H9 (cell line): ENCODE measurements at regions not wholly inside any gene's neighbourhood (a gene's known extent, or its start where the extent isn't known, plus 50 kb on each side); places are given as distances from the start of the nearest gene placed in this dataset.

Source experiments
- DNase-seq: peaks from one replicate; pipeline ENCODE4 v3.0.0-alpha.2; 2017
- H2AFZ ChIP-seq: one replicate; pipeline ENCODE4 v1.6.1; 2013; ENCODE audit warnings: mild to moderate bottlenecking, low read length, control low read depth, moderate library complexity
- H2AK5ac ChIP-seq: 2 replicates; pipeline ENCODE4 v1.6.1; 2013; ENCODE audit warnings: low read length, control low read depth, mixed read lengths; ENCODE audit not compliant: insufficient read length
- H2BK120ac ChIP-seq: one replicate; pipeline ENCODE4 v1.6.1; 2013; ENCODE audit warnings: low read depth, mild to moderate bottlenecking, low read length, control low read depth, inconsistent platforms; ENCODE audit not compliant: poor library complexity, severe bottlenecking
- H2BK12ac ChIP-seq: 2 replicates; pipeline ENCODE4 v1.6.1; 2013; ENCODE audit warnings: low read length, control low read depth, mixed read lengths, low read depth; ENCODE audit not compliant: insufficient read length
- H2BK15ac ChIP-seq: 2 replicates; pipeline ENCODE4 v1.6.1; 2013; ENCODE audit warnings: low read depth, low read length, control low read depth
- H2BK20ac ChIP-seq: one replicate; pipeline ENCODE4 v1.6.1; 2013; ENCODE audit warnings: low read depth, mild to moderate bottlenecking, low read length, control low read depth, inconsistent platforms; ENCODE audit not compliant: poor library complexity, severe bottlenecking
- H2BK5ac ChIP-seq: 2 replicates; pipeline ENCODE4 v1.6.1; 2013; ENCODE audit warnings: low read length, control low read depth, mixed read lengths; ENCODE audit not compliant: insufficient read length
- H3K14ac ChIP-seq: 2 replicates; pipeline ENCODE4 v1.6.1; 2013; ENCODE audit warnings: low read length, control low read depth; ENCODE audit not compliant: insufficient read depth
- H3K18ac ChIP-seq: 2 replicates; pipeline ENCODE4 v1.6.1; 2013; ENCODE audit warnings: low read depth, mild to moderate bottlenecking, mixed read lengths, low read length, control low read depth; ENCODE audit not compliant: insufficient read length
- H3K23ac ChIP-seq: 2 replicates; pipeline ENCODE4 v1.6.1; 2013; ENCODE audit warnings: low read length, control low read depth, mixed read lengths, low read depth; ENCODE audit not compliant: insufficient read length
- H3K23me2 ChIP-seq: 2 replicates; pipeline ENCODE4 v1.6.1; 2013; ENCODE audit warnings: low read depth, mild to moderate bottlenecking, mixed read lengths, low read length, control low read depth; ENCODE audit not compliant: insufficient read length, poor library complexity, severe bottlenecking
- H3K27ac ChIP-seq: 2 replicates; pipeline ENCODE4 v1.5.1; 2013; ENCODE audit warnings: low read length, control low read depth, mixed read lengths, low read depth; ENCODE audit not compliant: insufficient read length
- H3K27me3 ChIP-seq: 2 replicates; pipeline ENCODE4 v1.6.1; 2013; ENCODE audit warnings: low read length, control low read depth, inconsistent platforms; ENCODE audit not compliant: insufficient read depth
- H3K4ac ChIP-seq: 2 replicates; pipeline ENCODE4 v1.6.1; 2013; ENCODE audit warnings: low read depth, mild to moderate bottlenecking, control low read depth, inconsistent platforms, low read length, moderate library complexity
- H3K4me1 ChIP-seq: 2 replicates; pipeline ENCODE4 v1.6.1; 2013; ENCODE audit warnings: low read length, control low read depth, inconsistent platforms; ENCODE audit not compliant: insufficient read depth
- H3K4me2 ChIP-seq: 2 replicates; pipeline ENCODE4 v1.6.1; 2013; ENCODE audit warnings: low read length, control low read depth, mixed read lengths; ENCODE audit not compliant: insufficient read length, insufficient read depth
- H3K56ac ChIP-seq: 2 replicates; pipeline ENCODE4 v1.6.1; 2013; ENCODE audit warnings: low read depth, mild to moderate bottlenecking, mixed read lengths, low read length, control low read depth; ENCODE audit not compliant: insufficient read length
- H3K79me1 ChIP-seq: 2 replicates; pipeline ENCODE4 v1.6.1; 2013; ENCODE audit warnings: low read depth, mild to moderate bottlenecking, moderate library complexity, low read length, control low read depth, inconsistent platforms; ENCODE audit not compliant: insufficient read depth, poor library complexity, severe bottlenecking
- H3K79me2 ChIP-seq: 2 replicates; pipeline ENCODE4 v1.6.1; 2013; ENCODE audit warnings: low read length, control low read depth, inconsistent platforms; ENCODE audit not compliant: insufficient read depth
- H3K9ac ChIP-seq: 2 replicates; pipeline ENCODE4 v1.6.1; 2013; ENCODE audit warnings: low read length, control low read depth, mixed read lengths; ENCODE audit not compliant: insufficient read length; ENCODE audit errors: extremely low read depth
- H3K9me3 ChIP-seq: one replicate; pipeline ENCODE4 v1.6.1; 2013; ENCODE audit warnings: low read depth, low read length, inconsistent platforms; ENCODE audit not compliant: control insufficient read depth
- H3T11ph ChIP-seq: one replicate; pipeline ENCODE4 v1.6.1; 2013; ENCODE audit warnings: mild to moderate bottlenecking, low read length, control low read depth, inconsistent platforms
- H4K20me1 ChIP-seq: one replicate; pipeline ENCODE4 v1.6.1; 2013; ENCODE audit not compliant: control insufficient read depth, insufficient read length, insufficient read depth
- H4K5ac ChIP-seq: 2 replicates; pipeline ENCODE4 v1.6.1; 2013; ENCODE audit warnings: low read depth, mild to moderate bottlenecking, mixed read lengths, low read length, control low read depth; ENCODE audit not compliant: insufficient read length
- H4K8ac ChIP-seq: replicated peaks from 2 replicates; pipeline ENCODE4 v1.6.1; 2013; ENCODE audit warnings: low read length, control low read depth, mixed read lengths, low read depth; ENCODE audit not compliant: insufficient read length
- H4K91ac ChIP-seq: 2 replicates; pipeline ENCODE4 v1.6.1; 2013; ENCODE audit warnings: low read depth, mild to moderate bottlenecking, moderate library complexity, mixed read lengths, low read length, control low read depth; ENCODE audit not compliant: insufficient read length
- H3K27ac Mint-ChIP-seq, 3 experiments: 2 replicates in 2 of 3; 3 replicates in 1 of 3; pipeline ENCODE4 v1.8.0; 2020 to 2021; ENCODE audit warnings: mixed read lengths in 3 of 3, mild to moderate bottlenecking in 1 of 3, moderate library complexity in 1 of 3
- H3K27me3 Mint-ChIP-seq: 2 replicates; pipeline ENCODE4 v1.8.0; 2021; ENCODE audit warnings: low read depth, mild to moderate bottlenecking, moderate library complexity, mixed read lengths
- H3K36me3 Mint-ChIP-seq, 3 experiments: 2 replicates in 2 of 3; 3 replicates in 1 of 3; pipeline ENCODE4 v1.8.0; 2020 to 2021; ENCODE audit warnings: low read depth in 3 of 3, mixed read lengths in 3 of 3; ENCODE audit not compliant: insufficient read depth in 1 of 3
- H3K4me1 Mint-ChIP-seq, 2 experiments: 2 replicates each; pipeline ENCODE4 v1.8.0; 2020; ENCODE audit warnings: mixed read lengths in 2 of 2
- H3K4me3 Mint-ChIP-seq, 2 experiments: 2 replicates in 1 of 2; 3 replicates in 1 of 2; pipeline ENCODE4 v1.8.0; 2020 to 2021; ENCODE audit warnings: mild to moderate bottlenecking in 2 of 2, mixed read lengths in 2 of 2, moderate library complexity in 1 of 2
- H3K9me3 Mint-ChIP-seq, 2 experiments: 2 replicates in 1 of 2; 3 replicates in 1 of 2; pipeline ENCODE4 v1.8.0; 2020; ENCODE audit warnings: mild to moderate bottlenecking in 2 of 2, mixed read lengths in 2 of 2, moderate library complexity in 1 of 2
- WGBS: extraction: QIAGEN DNeasy Blood & Tissue Kit; methylation state at CpG from one replicate; pipeline ENCODE4 v1.1.7; 2013; ENCODE audit warnings: missing lambda C conversion rate, low lambda C conversion rate, mixed read lengths; ENCODE audit not compliant: insufficient read length; ENCODE audit errors: extremely low coverage; 5-methylcytosine and 5-hydroxymethylcytosine counted together
- TF ChIP-seq, protein P1 (sequence below): fragments of 200-600 bp; sonication (generic); conservative IDR thresholded peaks from 3 replicates; pipeline ENCODE4 v1.8.0; 2021; ENCODE audit warnings: antibody characterized with exemption, mild to moderate bottlenecking

- no peak overlapping the region for H2BK5ac ChIP-seq
- H2BK15ac ChIP-seq = no peak overlapping the region
- no peaks in the 10 kb centered on the region for H3K4me1 ChIP-seq
- Mint-ChIP-seq H3K4me3 (peak overlapping the region in 1 of 2 experiments; percentile 15; a peak in 1 of 5 replicates), H3K36me3 (peaks cover 0 to 6% (median 2%) of the 10 kb centered on the region in 3 experiments; a peak in 1 of 7 replicates), H3K4me1 (peaks cover 20 to 22% of the 10 kb centered on the region in 2 experiments), H3K27ac (peak overlapping the region in 1 of 3 experiments; percentile 55; a peak in 1 of 7 replicates), H3K9me3 (peaks cover 6 to 10% of the 10 kb centered on the region in 2 experiments; a peak in 3 of 5 replicates), H3K27me3 (peaks cover 48% of the 10 kb centered on the region)
- no peak overlapping the region for H3K4ac ChIP-seq
- TF ChIP-seq, protein P1, sequence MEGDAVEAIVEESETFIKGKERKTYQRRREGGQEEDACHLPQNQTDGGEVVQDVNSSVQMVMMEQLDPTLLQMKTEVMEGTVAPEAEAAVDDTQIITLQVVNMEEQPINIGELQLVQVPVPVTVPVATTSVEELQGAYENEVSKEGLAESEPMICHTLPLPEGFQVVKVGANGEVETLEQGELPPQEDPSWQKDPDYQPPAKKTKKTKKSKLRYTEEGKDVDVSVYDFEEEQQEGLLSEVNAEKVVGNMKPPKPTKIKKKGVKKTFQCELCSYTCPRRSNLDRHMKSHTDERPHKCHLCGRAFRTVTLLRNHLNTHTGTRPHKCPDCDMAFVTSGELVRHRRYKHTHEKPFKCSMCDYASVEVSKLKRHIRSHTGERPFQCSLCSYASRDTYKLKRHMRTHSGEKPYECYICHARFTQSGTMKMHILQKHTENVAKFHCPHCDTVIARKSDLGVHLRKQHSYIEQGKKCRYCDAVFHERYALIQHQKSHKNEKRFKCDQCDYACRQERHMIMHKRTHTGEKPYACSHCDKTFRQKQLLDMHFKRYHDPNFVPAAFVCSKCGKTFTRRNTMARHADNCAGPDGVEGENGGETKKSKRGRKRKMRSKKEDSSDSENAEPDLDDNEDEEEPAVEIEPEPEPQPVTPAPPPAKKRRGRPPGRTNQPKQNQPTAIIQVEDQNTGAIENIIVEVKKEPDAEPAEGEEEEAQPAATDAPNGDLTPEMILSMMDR = no peak
- peak; percentile 95 for DNase-seq
- H2BK12ac ChIP-seq = no peak overlapping the region
- no peaks in the 10 kb centered on the region for H3K79me2 ChIP-seq
- no peak overlapping the region for H2AK5ac ChIP-seq
- no peak overlapping the region for H3K56ac ChIP-seq
- H3T11ph ChIP-seq = no peak overlapping the region
- no peak overlapping the region for H4K8ac ChIP-seq
- no peak overlapping the region for H3K18ac ChIP-seq
- no peaks in the 10 kb centered on the region for H3K23me2 ChIP-seq
- no peak overlapping the region for H2BK20ac ChIP-seq
- no peak overlapping the region for H3K27ac ChIP-seq
- H3K14ac ChIP-seq = no peak overlapping the region
- H3K79me1 ChIP-seq = no peaks in the 10 kb centered on the region
- peaks cover 14% of the 10 kb centered on the region; the same call in 1 of the 2 replicates for H3K27me3 ChIP-seq
- H4K20me1 ChIP-seq = no peaks in the 10 kb centered on the region
- H3K4me2 ChIP-seq = peak overlapping the region; percentile 19
- WGBS = no CpG with 5 or more reads among the region's 2 CpGs
- no peak overlapping the region for H2BK120ac ChIP-seq
- no peak overlapping the region for H4K5ac ChIP-seq
- no peak overlapping the region for H2AFZ ChIP-seq
- H3K9ac ChIP-seq = no peak overlapping the region
- no peak overlapping the region for H4K91ac ChIP-seq
- no peak overlapping the region for H3K23ac ChIP-seq
- no peaks in the 10 kb centered on the region for H3K9me3 ChIP-seq
Observed at GRCh38 chr17:71032746-71033273, 863.5 kb downstream of the KCNJ2 start.
